WTC11 (cell line): ENCODE measurements at regions not wholly inside any gene's neighbourhood (a gene's known extent, or its start where the extent isn't known, plus 50 kb on each side); places are given as distances from the start of the nearest gene placed in this dataset.

Source experiments
- ATAC-seq: fragments of 200-7000 bp; cut with Tn5 transposase; 2 replicates; pipeline ENCODE4 v1.10.0; 2021; ENCODE audit warnings: mild to moderate bottlenecking, moderate library complexity
- CTCF ChIA-PET: fragments of 300-600 bp; sonication (Branson Sonifier 250); formaldehyde crosslinking; loops from one replicate; lab custom pipeline; 2021; ENCODE audit warnings: antibody characterized with exemption; lab: Charles Lee
- POLR2A ChIA-PET: fragments of 350-600 bp; sonication (Branson Sonifier 250); formaldehyde crosslinking; loops from one replicate; lab custom pipeline; 2021; ENCODE audit warnings: antibody characterized with exemption; lab: Charles Lee
- DNase-seq: peaks from one replicate; pipeline ENCODE4 v3.0.0; 2021; ENCODE audit warnings: low spot score
- H3K27ac Mint-ChIP-seq: 2 replicates; pipeline ENCODE4 v1.8.0; 2021; ENCODE audit warnings: mixed read lengths
- H3K27me3 Mint-ChIP-seq: 2 replicates; pipeline ENCODE4 v1.8.0; 2021; ENCODE audit warnings: low read depth, mild to moderate bottlenecking, moderate library complexity, mixed read lengths
- H3K36me3 Mint-ChIP-seq: 2 replicates; pipeline ENCODE4 v1.8.0; 2021; ENCODE audit warnings: mixed read lengths
- H3K4me1 Mint-ChIP-seq: 2 replicates; pipeline ENCODE4 v1.8.0; 2022; ENCODE audit warnings: mixed read lengths
- H3K4me3 Mint-ChIP-seq: 2 replicates; pipeline ENCODE4 v1.8.0; 2021; ENCODE audit warnings: mild to moderate bottlenecking, moderate library complexity, mixed read lengths
- H3K9me3 Mint-ChIP-seq: 2 replicates; pipeline ENCODE4 v1.8.0; 2021; ENCODE audit warnings: mixed read lengths
- AFF4 ChIP-seq: sonication (generic); formaldehyde crosslinking; IDR thresholded peaks from 2 replicates; pipeline ENCODE4 v1.8.1; 2023; ENCODE audit warnings: mild to moderate bottlenecking, missing genetic modification reagents, borderline replicate concordance
- ATF2 ChIP-seq: sonication (generic); formaldehyde crosslinking; IDR thresholded peaks from 2 replicates; pipeline ENCODE4 v1.8.1; 2022; ENCODE audit warnings: low read depth, missing genetic modification reagents, borderline replicate concordance
- ATF3 ChIP-seq: sonication (generic); formaldehyde crosslinking; conservative IDR thresholded peaks from 2 replicates; pipeline ENCODE4 v1.8.1; 2022; ENCODE audit warnings: mild to moderate bottlenecking, missing genetic modification reagents
- ESRRA ChIP-seq: sonication (generic); formaldehyde crosslinking; IDR thresholded peaks from 2 replicates; pipeline ENCODE4 v1.8.1; 2022; ENCODE audit warnings: mild to moderate bottlenecking, missing genetic modification reagents, borderline replicate concordance
- ETV6 ChIP-seq: sonication (generic); formaldehyde crosslinking; IDR thresholded peaks from 2 replicates; pipeline ENCODE4 v1.8.1; 2022; ENCODE audit warnings: mild to moderate bottlenecking, missing genetic modification reagents
- GRHL2 ChIP-seq: fragments of 250-450 bp; sonication (Bioruptor Pico); IDR thresholded peaks from 2 replicates; pipeline ENCODE4 v1.8.0; 2022; ENCODE audit warnings: mild to moderate bottlenecking, moderate library complexity; ENCODE audit not compliant: insufficient replicate concordance, severe bottlenecking
- JAZF1 ChIP-seq: fragments of 250-450 bp; sonication (Bioruptor Pico); IDR thresholded peaks from 2 replicates; pipeline ENCODE4 v1.9.0; 2021; ENCODE audit warnings: moderate library complexity, mild to moderate bottlenecking, inconsistent platforms
- MXD4 ChIP-seq: fragments of 250-450 bp; sonication (Bioruptor Pico); IDR thresholded peaks from 2 replicates; pipeline ENCODE4 v1.8.0; 2021; ENCODE audit warnings: mild to moderate bottlenecking, moderate library complexity, borderline replicate concordance
- MYBL2 ChIP-seq: sonication (generic); formaldehyde crosslinking; IDR thresholded peaks from 2 replicates; pipeline ENCODE4 v1.8.1; 2023; ENCODE audit warnings: mild to moderate bottlenecking, moderate library complexity, missing genetic modification reagents
- NR2C2 ChIP-seq: sonication (generic); formaldehyde crosslinking; IDR thresholded peaks from 2 replicates; pipeline ENCODE4 v1.8.0; 2022; ENCODE audit warnings: mild to moderate bottlenecking, missing genetic modification reagents
- SMAD4 ChIP-seq: sonication (generic); formaldehyde crosslinking; IDR thresholded peaks from 2 replicates; pipeline ENCODE4 v1.8.0; 2022; ENCODE audit warnings: mild to moderate bottlenecking, missing genetic modification reagents
- TEAD1 ChIP-seq: sonication (generic); formaldehyde crosslinking; IDR thresholded peaks from 2 replicates; pipeline ENCODE4 v1.8.0; 2022; ENCODE audit warnings: mild to moderate bottlenecking, missing genetic modification reagents
- ZNF138 ChIP-seq: sonication (generic); formaldehyde crosslinking; conservative IDR thresholded peaks from 2 replicates; pipeline ENCODE4 v1.8.1; 2022; ENCODE audit warnings: mild to moderate bottlenecking, moderate library complexity, missing genetic modification reagents
- ZNF219 ChIP-seq: sonication (generic); formaldehyde crosslinking; IDR thresholded peaks from 2 replicates; pipeline ENCODE4 v1.8.0; 2023; ENCODE audit warnings: missing genetic modification reagents, mild to moderate bottlenecking, borderline replicate concordance
- ZNF425 ChIP-seq: fragments of 250-450 bp; sonication (Bioruptor Pico); conservative IDR thresholded peaks from 2 replicates; pipeline ENCODE4 v1.9.0; 2021; ENCODE audit warnings: mild to moderate bottlenecking
- ZNF512 ChIP-seq: sonication (generic); formaldehyde crosslinking; IDR thresholded peaks from 2 replicates; pipeline ENCODE4 v1.8.1; 2022; ENCODE audit warnings: missing genetic modification reagents, borderline replicate concordance

- Mint-ChIP-seq H3K9me3 (peaks cover 21% of the 10 kb centered on the region), H3K27me3 (no peaks in the 10 kb centered on the region), H3K4me1 (peaks cover 14% of the 10 kb centered on the region), H3K4me3 (no peak overlapping the region), H3K27ac (no peak overlapping the region), H3K36me3 (no peaks in the 10 kb centered on the region)
- TF ChIP-seq ATF2 (CRISPR knock-in tag) (no peak), JAZF1 (CRISPR knock-in tag) (no peak), MYBL2 (CRISPR knock-in tag) (no peak), SMAD4 (no peak), ATF3 (CRISPR knock-in tag) (no peak), AFF4 (CRISPR knock-in tag) (no peak), NR2C2 (no peak), ZNF219 (no peak), ESRRA (no peak), ZNF512 (CRISPR knock-in tag) (no peak), GRHL2 (CRISPR knock-in tag) (no peak)
- DNase-seq (no peak), ATAC-seq (no peak)
- CTCF ChIA-PET, result no interaction called here
- POLR2A ChIA-PET, result no interaction called here
Measured at GRCh38 chr14:48725051-48725734, 861.0 kb downstream of the RPS29 start.

- POLR2A ChIA-PET, result no interaction called here
- CTCF ChIA-PET, result no interaction called here
- TF ChIP-seq TEAD1 (no peak), ZNF138 (no peak), MXD4 (no peak), ZNF425 (CRISPR knock-in tag) (no peak), ETV6 (CRISPR knock-in tag) (no peak)
- Mint-ChIP-seq H3K36me3 (0 out of 2 replicates have a peak, but pooled peaks cover 2% of the 10 kb centered on the region), H3K4me1 (peaks cover 14% of the 10 kb centered on the region), H3K4me3 (no peak overlapping the region), H3K27ac (no peak overlapping the region), H3K27me3 (no peaks in the 10 kb centered on the region), H3K9me3 (peaks cover 18% of the 10 kb centered on the region)
- ATAC-seq, result no peak
- no peak for DNase-seq
Measured at GRCh38 chr14:48723841-48724495, 862.2 kb downstream of the RPS29 start.
